B cell (primary cell): ENCODE measurements at regions not wholly inside any gene's neighbourhood (a gene's known extent, or its start where the extent isn't known, plus 50 kb on each side); places are given as distances from the start of the nearest gene placed in this dataset.

Experiments used
- ATAC-seq: fragments of 200-7000 bp; cut with Tn5 transposase; one replicate; pipeline ENCODE4 v1.10.0; 2021; ENCODE audit warnings: low read depth, mild to moderate bottlenecking, moderate number of reproducible peaks, moderate library complexity
- CTCF ChIA-PET: fragments of 350-600 bp; sonication (Branson Sonifier 250); formaldehyde crosslinking; loops from one replicate; lab custom pipeline; 2021; ENCODE audit warnings: antibody characterized with exemption, inconsistent platforms; lab: Charles Lee
- POLR2A ChIA-PET: fragments of 350-600 bp; sonication (Branson Sonifier 250); formaldehyde crosslinking; loops from one replicate; lab custom pipeline; 2021; ENCODE audit warnings: antibody characterized with exemption; lab: Charles Lee
- DNase-seq: peaks from one replicate; pipeline ENCODE4 v3.0.0; 2013
- H2AFZ ChIP-seq: 2 replicates; pipeline ENCODE4 v1.6.1; 2012; ENCODE audit warnings: mild to moderate bottlenecking, low read depth, low read length; ENCODE audit not compliant: insufficient read depth, poor library complexity, severe bottlenecking
- H3K27ac ChIP-seq, 2 donors: 1 replicate in 1 of 2; 2 replicates in 1 of 2; pipeline ENCODE4 v1.5.1; 2012 to 2013; ENCODE audit warnings: low read length in 2 of 2, mild to moderate bottlenecking in 2 of 2, moderate library complexity in 1 of 2
- H3K27me3 ChIP-seq, 4 experiments: fragments of 200-600 bp in 1 of 4; sonication (generic) in 1 of 4; replicated peaks in 1 of 4; 1 replicate in 2 of 4; 2 replicates in 2 of 4; pipeline versions ENCODE4 v1.6.1 to v1.7.0; 2013 to 2016; ENCODE audit warnings: low read length in 3 of 4, mild to moderate bottlenecking in 2 of 4, mixed read lengths in 1 of 4, moderate library complexity in 1 of 4; ENCODE audit not compliant: insufficient read depth in 4 of 4, control insufficient read depth in 3 of 4; ENCODE audit errors: control extremely low read depth in 1 of 4
- H3K36me3 ChIP-seq, 2 experiments: replicated peaks in 1 of 2; 1 replicate in 1 of 2; 2 replicates in 1 of 2; pipeline versions ENCODE4 v1.6.1 to v1.7.1; 2013; ENCODE audit warnings: low read length in 1 of 2; ENCODE audit not compliant: insufficient read depth in 2 of 2, control insufficient read depth in 1 of 2; ENCODE audit errors: control extremely low read depth in 1 of 2, extremely low read depth in 1 of 2
- H3K4me1 ChIP-seq, 2 donors: fragments of 200-600 bp in 1 of 2; sonication (generic) in 1 of 2; 1 replicate in 1 of 2; 2 replicates in 1 of 2; pipeline versions ENCODE4 v1.5.1 to v1.6.1; 2013 to 2017; ENCODE audit warnings: low read length in 2 of 2; ENCODE audit not compliant: control insufficient read depth in 2 of 2, insufficient read depth in 2 of 2
- H3K4me2 ChIP-seq: replicated peaks from 2 replicates; pipeline ENCODE3; 2012; ENCODE audit warnings: mild to moderate bottlenecking, low read depth, low read length; ENCODE audit not compliant: poor library complexity, severe bottlenecking
- H3K4me3 ChIP-seq, 5 experiments: fragments of 200-600 bp in 1 of 5; sonication (generic) in 1 of 5; 1 replicate in 3 of 5; 2 replicates in 2 of 5; pipeline versions ENCODE4 v1.5.1 to v1.7.0; 2011 to 2016; ENCODE audit warnings: low read length in 4 of 5, mild to moderate bottlenecking in 4 of 5, low read depth in 2 of 5, control low read depth in 1 of 5, moderate library complexity in 1 of 5; ENCODE audit not compliant: insufficient read depth in 1 of 5; ENCODE audit errors: control extremely low read depth in 1 of 5, extremely low read depth in 1 of 5
- H3K79me2 ChIP-seq: fragments of 200-600 bp; sonication (generic); one replicate; pipeline ENCODE4 v1.6.0; 2016; ENCODE audit warnings: low read length; ENCODE audit not compliant: control insufficient read depth, insufficient read depth
- H3K9ac ChIP-seq: fragments of 200-600 bp; sonication (generic); 2 replicates; pipeline ENCODE4 v1.6.1; 2017; ENCODE audit warnings: mild to moderate bottlenecking, low read length, moderate library complexity
- H3K9me3 ChIP-seq, 3 donors: one replicate each; pipeline versions ENCODE4 v1.6.1 to v1.7.1; 2013; ENCODE audit warnings: low read length in 2 of 3; ENCODE audit not compliant: control insufficient read depth in 2 of 3, insufficient read depth in 1 of 3; ENCODE audit errors: control extremely low read depth in 1 of 3
- H4K20me1 ChIP-seq: 2 replicates; pipeline ENCODE4 v1.6.0; 2012; ENCODE audit warnings: mild to moderate bottlenecking, low read length; ENCODE audit not compliant: insufficient read depth, control insufficient read depth, poor library complexity, severe bottlenecking
- H3K27ac Mint-ChIP-seq: one replicate; pipeline ENCODE4 v1.8.0; 2021; ENCODE audit warnings: mixed read lengths
- H3K27me3 Mint-ChIP-seq: one replicate; pipeline ENCODE4 v1.8.0; 2021; ENCODE audit warnings: mixed read lengths
- H3K4me1 Mint-ChIP-seq: one replicate; pipeline ENCODE4 v1.8.0; 2021; ENCODE audit warnings: mixed read lengths
- H3K4me3 Mint-ChIP-seq: one replicate; pipeline ENCODE4 v1.8.0; 2021; ENCODE audit warnings: mixed read lengths
- H3K9me3 Mint-ChIP-seq: one replicate; pipeline ENCODE4 v1.8.0; 2022; ENCODE audit warnings: mixed read lengths; ENCODE audit not compliant: insufficient read depth
- CTCF ChIP-seq: fragments of 200-600 bp; IDR thresholded peaks from one replicate; pipeline ENCODE4 v1.8.0; 2022; ENCODE audit warnings: antibody characterized with exemption, mild to moderate bottlenecking
- EZH2 ChIP-seq: IDR thresholded peaks from 2 replicates; pipeline ENCODE4 v1.6.1; 2012; ENCODE audit warnings: borderline replicate concordance, low read depth, mild to moderate bottlenecking, moderate library complexity, low read length; ENCODE audit not compliant: insufficient read depth, poor library complexity, severe bottlenecking
- WGBS: methylation state at CpG from one replicate; pipeline ENCODE4 v1.1.5; 2013; ENCODE audit warnings: missing lambda C conversion rate; ENCODE audit not compliant: insufficient coverage; 5-methylcytosine and 5-hydroxymethylcytosine counted together
- intact Hi-C: fragments of 100-400 bp; cut with micrococcal nuclease; formaldehyde crosslinking; loops from one replicate; pipeline ENCODE4 v1.10.0; 2022

GRCh38 chrX:19198473-19198872 is 76.2 kb upstream of the ADGRG2 start:
- no CpG with 5 or more reads among the region's 2 CpGs for WGBS
- H3K4me3 Mint-ChIP-seq: no peak overlapping the region
- H3K4me3 ChIP-seq: no peak overlapping the region
- no peaks in the 10 kb centered on the region for H3K9me3 ChIP-seq
- no peak overlapping the region for H3K27ac Mint-ChIP-seq
- DNase-seq: no peak
- no peaks in the 10 kb centered on the region for H4K20me1 ChIP-seq
- POLR2A ChIA-PET: no interaction called here
- peaks cover 2% of the 10 kb centered on the region for H3K4me1 Mint-ChIP-seq
- intact Hi-C loops: no loop called here
- no peaks in the 10 kb centered on the region for H3K36me3 ChIP-seq
- peaks cover 4% of the 10 kb centered on the region for H3K27me3 Mint-ChIP-seq
- no peak for TF ChIP-seq CTCF
- no peak for TF ChIP-seq EZH2
- H3K79me2 ChIP-seq: no peaks in the 10 kb centered on the region
- no peak for ATAC-seq
- no peak overlapping the region for H3K27ac ChIP-seq
- no peaks in the 10 kb centered on the region for H3K27me3 ChIP-seq
- H3K9me3 Mint-ChIP-seq: no peaks in the 10 kb centered on the region
- no peaks in the 10 kb centered on the region for H3K4me1 ChIP-seq
- no peak overlapping the region for H2AFZ ChIP-seq
- CTCF ChIA-PET: no interaction called here
- H3K4me2 ChIP-seq: no peak overlapping the region
- no peak overlapping the region for H3K9ac ChIP-seq

DNA sequence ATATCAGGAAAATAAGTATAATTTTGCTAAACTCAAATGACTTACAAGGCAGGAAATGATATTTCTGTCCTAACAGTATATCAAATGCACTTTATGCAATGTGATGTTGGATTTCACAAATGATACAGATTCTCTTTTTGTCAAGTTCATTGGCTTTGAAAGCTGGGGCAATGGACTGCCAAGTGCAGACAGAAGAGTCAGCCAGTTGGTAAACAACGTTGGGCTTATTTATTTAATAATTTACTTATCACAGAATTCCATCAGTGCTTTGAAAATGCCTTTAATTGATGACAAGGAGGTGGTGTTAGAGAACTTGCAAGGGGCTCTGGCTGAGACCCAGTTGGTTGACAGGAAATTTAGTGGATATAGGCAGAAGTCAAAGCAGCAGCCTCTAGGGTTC is 79.9 kb upstream of the ADGRG2 start:
- Mint-ChIP-seq H3K4me1 (no peaks in the 10 kb centered on the region), H3K4me3 (no peak overlapping the region), H3K27ac (no peak overlapping the region), H3K27me3 (no peaks in the 10 kb centered on the region), H3K9me3 (no peaks in the 10 kb centered on the region)
- no peaks in the 10 kb centered on the region for H3K79me2 ChIP-seq
- no peak overlapping the region for H3K4me3 ChIP-seq
- no peaks in the 10 kb centered on the region for H3K4me1 ChIP-seq
- no peaks in the 10 kb centered on the region for H4K20me1 ChIP-seq
- H3K27ac ChIP-seq: no peak overlapping the region
- no peaks in the 10 kb centered on the region for H3K27me3 ChIP-seq
- ChIA-PET POLR2A (no interaction called here), CTCF (no interaction called here)
- ATAC-seq (no peak), DNase-seq (no peak)
- no peak overlapping the region for H3K4me2 ChIP-seq
- H3K9me3 ChIP-seq: no peaks in the 10 kb centered on the region
- TF ChIP-seq CTCF (no peak), EZH2 (no peak)
- intact Hi-C loops: no loop called here
- H3K9ac ChIP-seq: no peak overlapping the region
- WGBS: no CpG with 5 or more reads among the region's 1 CpG
- no peaks in the 10 kb centered on the region for H3K36me3 ChIP-seq
- no peak overlapping the region for H2AFZ ChIP-seq
